Endodermal cell (in vitro differentiated cells): ENCODE measurements at regions not wholly inside any gene's neighbourhood (a gene's known extent, or its start where the extent isn't known, plus 50 kb on each side); places are given as distances from the start of the nearest gene placed in this dataset.
A peak's percentile ranks its signal among the peaks of the same experiment; 100 is the strongest.

Experiments used
- DNase-seq: peaks from one replicate; pipeline ENCODE4 v3.0.0-alpha.2; 2017
- H3K27ac ChIP-seq: 2 replicates; pipeline ENCODE4 v1.5.1; 2013; ENCODE audit warnings: mild to moderate bottlenecking, low read depth, low read length, moderate library complexity
- H3K27me3 ChIP-seq: 2 replicates; pipeline ENCODE4 v1.6.1; 2013; ENCODE audit warnings: mild to moderate bottlenecking, low read length, moderate library complexity; ENCODE audit not compliant: insufficient read depth, control insufficient read depth, poor library complexity, severe bottlenecking
- H3K36me3 ChIP-seq: 2 replicates; pipeline ENCODE4 v1.7.0; 2013; ENCODE audit warnings: mild to moderate bottlenecking, low read length, moderate library complexity; ENCODE audit not compliant: control insufficient read depth, insufficient read depth
- H3K4me1 ChIP-seq: one replicate; pipeline ENCODE4 v1.7.0; 2013; ENCODE audit warnings: low read length; ENCODE audit not compliant: control insufficient read depth, insufficient read depth
- H3K4me3 ChIP-seq: 2 replicates; pipeline ENCODE4 v1.5.1; 2013; ENCODE audit warnings: mild to moderate bottlenecking, low read length, moderate library complexity
- H3K9ac ChIP-seq: 2 replicates; pipeline ENCODE4 v1.6.1; 2013; ENCODE audit warnings: mild to moderate bottlenecking, low read length, moderate library complexity; ENCODE audit not compliant: poor library complexity, severe bottlenecking; ENCODE audit errors: extremely low read depth
- H3K9me3 ChIP-seq: 2 replicates; pipeline ENCODE4 v1.6.1; 2013; ENCODE audit warnings: mild to moderate bottlenecking, low read length, moderate library complexity; ENCODE audit not compliant: control insufficient read depth
- H3K27ac Mint-ChIP-seq: 2 replicates; pipeline ENCODE4 v1.8.0; 2020; ENCODE audit warnings: mixed read lengths
- H3K27me3 Mint-ChIP-seq: 2 replicates; pipeline ENCODE4 v1.8.0; 2021; ENCODE audit warnings: mild to moderate bottlenecking, mixed read lengths; ENCODE audit not compliant: insufficient read depth
- H3K36me3 Mint-ChIP-seq: 2 replicates; pipeline ENCODE4 v1.8.0; 2020; ENCODE audit warnings: low read depth, mixed read lengths
- H3K4me1 Mint-ChIP-seq: 2 replicates; pipeline ENCODE4 v1.8.0; 2020; ENCODE audit warnings: mixed read lengths
- H3K4me3 Mint-ChIP-seq: 2 replicates; pipeline ENCODE4 v1.8.0; 2020; ENCODE audit warnings: mild to moderate bottlenecking, moderate library complexity, mixed read lengths
- H3K9me3 Mint-ChIP-seq: 2 replicates; pipeline ENCODE4 v1.8.0; 2020; ENCODE audit warnings: mild to moderate bottlenecking, mixed read lengths
- WGBS, 2 experiments: methylation state at CpG; one replicate each; pipeline versions ENCODE4 v1.1.5 to v1.1.7; 2013; ENCODE audit warnings: missing lambda C conversion rate in 2 of 2, mixed read lengths in 1 of 2; ENCODE audit not compliant: insufficient coverage in 1 of 2, insufficient read length in 1 of 2; 5-methylcytosine and 5-hydroxymethylcytosine counted together
- TF ChIP-seq, protein P1 (sequence below): fragments of 200-600 bp; sonication (generic); conservative IDR thresholded peaks from 2 replicates; pipeline ENCODE4 v1.5.0; 2021; ENCODE audit warnings: antibody characterized with exemption, mild to moderate bottlenecking

DNA sequence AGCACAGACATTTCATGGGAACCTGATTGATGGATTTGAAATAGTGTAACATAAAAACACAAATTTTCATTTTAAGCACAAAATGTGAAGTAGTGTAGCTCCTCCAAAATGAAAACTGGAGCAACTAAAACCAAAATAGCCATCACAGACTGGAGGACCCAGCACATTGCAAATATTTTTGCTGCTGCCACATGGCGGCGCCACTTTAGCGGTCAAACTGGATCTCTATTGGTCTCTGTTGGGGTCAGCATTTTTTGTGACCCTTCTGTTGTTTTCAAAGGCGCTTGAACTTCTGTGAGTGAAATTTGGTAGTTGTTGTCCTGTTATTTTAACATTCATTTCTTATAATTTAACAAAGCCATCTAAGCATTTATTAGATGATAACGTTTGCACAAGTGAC, 259.9 kb downstream of the IL20RB start:
- Mint-ChIP-seq H3K9me3 (peaks cover 16% of the 10 kb centered on the region), H3K27me3 (peaks cover 6% of the 10 kb centered on the region), H3K27ac (no peak overlapping the region), H3K36me3 (no peaks in the 10 kb centered on the region), H3K4me1 (peaks cover 2% of the 10 kb centered on the region), H3K4me3 (no peak overlapping the region)
- Histone ChIP-seq H3K27me3 (no peaks in the 10 kb centered on the region), H3K4me1 (no peaks in the 10 kb centered on the region), H3K36me3 (no peaks in the 10 kb centered on the region), H3K27ac (no peak overlapping the region), H3K9me3 (no peaks in the 10 kb centered on the region), H3K9ac (no peak overlapping the region), H3K4me3 (no peak overlapping the region)
- 39% methylated on average over 4 of the region's 5 CpGs; no CpG with 5 or more reads in 1 of the 2 experiments for WGBS, 2 experiments
- TF ChIP-seq, protein P1, sequence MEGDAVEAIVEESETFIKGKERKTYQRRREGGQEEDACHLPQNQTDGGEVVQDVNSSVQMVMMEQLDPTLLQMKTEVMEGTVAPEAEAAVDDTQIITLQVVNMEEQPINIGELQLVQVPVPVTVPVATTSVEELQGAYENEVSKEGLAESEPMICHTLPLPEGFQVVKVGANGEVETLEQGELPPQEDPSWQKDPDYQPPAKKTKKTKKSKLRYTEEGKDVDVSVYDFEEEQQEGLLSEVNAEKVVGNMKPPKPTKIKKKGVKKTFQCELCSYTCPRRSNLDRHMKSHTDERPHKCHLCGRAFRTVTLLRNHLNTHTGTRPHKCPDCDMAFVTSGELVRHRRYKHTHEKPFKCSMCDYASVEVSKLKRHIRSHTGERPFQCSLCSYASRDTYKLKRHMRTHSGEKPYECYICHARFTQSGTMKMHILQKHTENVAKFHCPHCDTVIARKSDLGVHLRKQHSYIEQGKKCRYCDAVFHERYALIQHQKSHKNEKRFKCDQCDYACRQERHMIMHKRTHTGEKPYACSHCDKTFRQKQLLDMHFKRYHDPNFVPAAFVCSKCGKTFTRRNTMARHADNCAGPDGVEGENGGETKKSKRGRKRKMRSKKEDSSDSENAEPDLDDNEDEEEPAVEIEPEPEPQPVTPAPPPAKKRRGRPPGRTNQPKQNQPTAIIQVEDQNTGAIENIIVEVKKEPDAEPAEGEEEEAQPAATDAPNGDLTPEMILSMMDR, result peak; percentile 90
- DNase-seq, result peak; percentile 85

DNA sequence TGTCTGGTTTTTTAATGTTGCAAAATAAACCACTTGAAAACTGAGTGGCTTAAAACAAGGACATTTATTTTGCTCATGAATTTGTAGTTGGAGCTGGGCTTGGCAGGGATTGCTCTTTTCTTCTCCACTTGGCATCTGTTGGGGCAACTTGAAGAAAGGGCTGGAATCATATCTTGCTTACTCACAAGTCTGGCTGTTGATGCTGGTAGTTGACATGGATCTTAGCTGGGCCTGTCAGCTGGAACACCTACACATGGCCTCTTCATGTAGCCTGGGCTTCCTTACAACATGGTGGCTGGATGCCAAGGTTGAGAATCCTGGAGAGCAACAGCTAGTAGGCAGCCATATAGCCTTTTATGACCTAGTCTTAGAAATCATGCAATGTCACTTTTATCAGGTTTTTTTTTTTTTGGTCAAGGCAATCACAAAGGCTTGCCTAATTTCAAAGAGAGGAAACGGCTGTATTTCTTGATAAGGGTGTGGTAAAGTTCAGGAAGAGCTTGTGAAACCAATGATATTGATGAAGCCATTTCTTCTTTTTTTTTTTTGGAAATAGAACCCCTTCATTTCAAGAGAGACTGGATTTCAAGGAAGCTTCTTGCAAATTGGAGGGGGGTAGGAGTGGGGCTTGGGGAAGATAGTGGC, 262.1 kb downstream of the IL20RB start:
- Mint-ChIP-seq H3K27ac (no peak overlapping the region), H3K36me3 (no peaks in the 10 kb centered on the region), H3K4me3 (no peak overlapping the region), H3K27me3 (peaks cover 8% of the 10 kb centered on the region), H3K4me1 (no peaks in the 10 kb centered on the region), H3K9me3 (peaks cover 13% of the 10 kb centered on the region)
- no peaks in the 10 kb centered on the region for H3K36me3 ChIP-seq
- TF ChIP-seq, protein P1, result no peak
- WGBS, 2 experiments, result 94 to 100% methylated on average over 1 of the region's 1 CpG
- DNase-seq, result no peak
- no peak overlapping the region for H3K27ac ChIP-seq
- no peaks in the 10 kb centered on the region for H3K4me1 ChIP-seq
- no peak overlapping the region for H3K9ac ChIP-seq
- no peaks in the 10 kb centered on the region for H3K27me3 ChIP-seq
- no peak overlapping the region for H3K4me3 ChIP-seq
- no peaks in the 10 kb centered on the region for H3K9me3 ChIP-seq

DNA sequence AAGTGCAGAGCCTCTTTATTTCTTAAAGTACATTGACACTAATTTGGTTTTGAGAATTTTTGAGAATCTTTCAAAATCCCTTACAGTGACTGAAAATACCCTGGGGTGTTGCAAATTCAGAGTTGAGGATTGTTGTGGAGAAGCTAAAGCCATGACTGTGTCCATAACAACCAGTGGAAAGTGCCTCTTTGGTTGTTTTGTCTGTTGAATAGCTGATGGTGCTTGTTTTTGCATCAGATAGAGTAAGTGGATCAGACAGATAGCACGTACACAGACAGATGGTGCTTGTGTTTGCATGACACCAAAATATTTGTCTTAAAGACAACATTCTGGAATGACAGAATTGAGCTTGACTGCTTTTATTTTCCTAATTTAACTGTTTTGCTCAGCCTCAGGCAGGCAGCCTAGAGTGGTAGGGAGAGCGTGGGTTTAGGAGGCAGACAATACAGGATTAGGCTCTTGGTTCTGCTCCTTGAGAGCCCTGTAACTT, 265.0 kb downstream of the IL20RB start:
- H3K27ac Mint-ChIP-seq, result no peak overlapping the region
- Histone ChIP-seq H3K27ac (no peak overlapping the region), H3K4me3 (no peak overlapping the region), H3K36me3 (no peaks in the 10 kb centered on the region), H3K4me1 (no peaks in the 10 kb centered on the region), H3K9ac (no peak overlapping the region), H3K9me3 (no peaks in the 10 kb centered on the region), H3K27me3 (no peaks in the 10 kb centered on the region)
- DNase-seq, result no peak
- H3K36me3 Mint-ChIP-seq, result no peaks in the 10 kb centered on the region
- peaks cover 20% of the 10 kb centered on the region for H3K27me3 Mint-ChIP-seq
- H3K4me1 Mint-ChIP-seq, result no peaks in the 10 kb centered on the region
- H3K9me3 Mint-ChIP-seq, result peaks cover 5% of the 10 kb centered on the region
- no peak overlapping the region for H3K4me3 Mint-ChIP-seq
- 79 to 80% methylated on average over 1 to 2 of the region's 2 CpGs for WGBS, 2 experiments
- TF ChIP-seq, protein P1, result no peak
